SW480 (cell line): ENCODE measurements at regions not wholly inside any gene's neighbourhood (a gene's known extent, or its start where the extent isn't known, plus 50 kb on each side); places are given as distances from the start of the nearest gene placed in this dataset.

Experiments used
- DNase-seq: peaks from one replicate; pipeline ENCODE4 v3.0.0-alpha.2; 2016; ENCODE audit warnings: low spot score

- no peak for DNase-seq
Observed at GRCh38 chr4:13248621-13249298, 235.4 kb downstream of the RAB28 start.

- DNase-seq = no peak
Observed at GRCh38 chr4:13246107-13246506, 238.0 kb downstream of the RAB28 start.

- DNase-seq = no peak
Observed at GRCh38 chr4:13244444-13244843, 239.7 kb downstream of the RAB28 start.

- no peak for DNase-seq
Observed at GRCh38 chr4:13243152-13243551, 241.0 kb downstream of the RAB28 start.

GRCh38 chr4:13240066-13240465 is 244.1 kb downstream of the RAB28 start:
- DNase-seq = peak; percentile 41

- DNase-seq = no peak
Observed at GRCh38 chr4:13238936-13239335, 245.2 kb downstream of the RAB28 start.

GRCh38 chr4:13236485-13236884 is 247.7 kb downstream of the RAB28 start:
- DNase-seq = no peak

- no peak for DNase-seq
Observed at GRCh38 chr4:13233755-13234154, 250.4 kb downstream of the RAB28 start.

GRCh38 chr4:13219971-13220370 is 264.2 kb downstream of the RAB28 start:
- no peak for DNase-seq

GRCh38 chr4:13218326-13218958 is 265.7 kb downstream of the RAB28 start:
- DNase-seq = no peak

- DNase-seq = no peak
Observed at GRCh38 chr4:13215560-13215959, 268.6 kb downstream of the RAB28 start.

GRCh38 chr4:13212936-13213335 is 271.2 kb downstream of the RAB28 start:
- DNase-seq = no peak

GRCh38 chr4:13209600-13209999 is 274.5 kb downstream of the RAB28 start:
- no peak for DNase-seq

- no peak for DNase-seq
Observed at GRCh38 chr4:13208558-13209193, 275.5 kb downstream of the RAB28 start.

- no peak for DNase-seq
Observed at GRCh38 chr4:13207226-13207625, 276.9 kb downstream of the RAB28 start.

GRCh38 chr4:13203101-13203500 is 281.0 kb downstream of the RAB28 start:
- DNase-seq = no peak

- no peak for DNase-seq
Observed at GRCh38 chr4:13202701-13203100, 281.4 kb downstream of the RAB28 start.

- DNase-seq = no peak
Observed at GRCh38 chr4:13201241-13201640, 282.9 kb downstream of the RAB28 start.

GRCh38 chr4:13196721-13197120 is 287.4 kb downstream of the RAB28 start:
- DNase-seq = no peak

GRCh38 chr4:13193662-13194061 is 290.5 kb downstream of the RAB28 start:
- DNase-seq = no peak

GRCh38 chr4:13190093-13190721 is 293.9 kb downstream of the RAB28 start:
- no peak for DNase-seq

GRCh38 chr4:13184199-13184598 is 299.9 kb downstream of the RAB28 start:
- no peak for DNase-seq

GRCh38 chr4:13182133-13182532 is 302.0 kb downstream of the RAB28 start:
- no peak for DNase-seq
